Stimulated activated naive CD8-positive, alpha-beta T cell treated with anti-CD3 and anti-CD28 coated beads, Interleukin-15, Interleukin-2, amounts not matched to agents 100 U/mL and 50 U/mL, for 24 hours (primary cell): ENCODE measurements at regions not wholly inside any gene's neighbourhood (a gene's known extent, or its start where the extent isn't known, plus 50 kb on each side); places are given as distances from the start of the nearest gene placed in this dataset.

Experiments used
- ATAC-seq: fragments of 150-1000 bp; cut with Tn5 transposase; one replicate; pipeline ENCODE4 v1.10.0; 2021
- DNase-seq: peaks from one replicate; pipeline ENCODE4 v3.0.0; 2021

DNA sequence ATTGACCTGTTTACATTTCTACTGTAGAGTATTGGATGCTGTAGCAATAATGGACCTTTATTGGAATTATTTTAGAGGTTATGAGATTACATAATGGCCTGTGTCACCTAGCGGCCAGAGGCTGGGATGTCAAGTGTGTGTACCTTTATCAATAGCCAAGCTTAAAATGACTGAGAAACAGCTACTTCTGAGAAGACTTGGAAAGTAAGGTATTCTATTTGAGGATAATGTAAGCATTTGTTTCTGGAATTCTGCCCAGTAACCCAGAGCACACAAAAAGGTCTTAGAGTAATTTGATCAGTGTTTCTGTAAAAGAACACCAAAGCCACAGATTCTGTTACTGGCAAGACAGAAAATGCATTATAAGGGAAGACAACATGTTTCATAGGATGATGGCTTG is 116.8 kb downstream of the MACIR start:
- ATAC-seq: no peak
- DNase-seq: no peak

GRCh38 chr5:103374473-103374963 is 116.0 kb downstream of the MACIR start:
- ATAC-seq (no peak), DNase-seq (no peak)

DNA sequence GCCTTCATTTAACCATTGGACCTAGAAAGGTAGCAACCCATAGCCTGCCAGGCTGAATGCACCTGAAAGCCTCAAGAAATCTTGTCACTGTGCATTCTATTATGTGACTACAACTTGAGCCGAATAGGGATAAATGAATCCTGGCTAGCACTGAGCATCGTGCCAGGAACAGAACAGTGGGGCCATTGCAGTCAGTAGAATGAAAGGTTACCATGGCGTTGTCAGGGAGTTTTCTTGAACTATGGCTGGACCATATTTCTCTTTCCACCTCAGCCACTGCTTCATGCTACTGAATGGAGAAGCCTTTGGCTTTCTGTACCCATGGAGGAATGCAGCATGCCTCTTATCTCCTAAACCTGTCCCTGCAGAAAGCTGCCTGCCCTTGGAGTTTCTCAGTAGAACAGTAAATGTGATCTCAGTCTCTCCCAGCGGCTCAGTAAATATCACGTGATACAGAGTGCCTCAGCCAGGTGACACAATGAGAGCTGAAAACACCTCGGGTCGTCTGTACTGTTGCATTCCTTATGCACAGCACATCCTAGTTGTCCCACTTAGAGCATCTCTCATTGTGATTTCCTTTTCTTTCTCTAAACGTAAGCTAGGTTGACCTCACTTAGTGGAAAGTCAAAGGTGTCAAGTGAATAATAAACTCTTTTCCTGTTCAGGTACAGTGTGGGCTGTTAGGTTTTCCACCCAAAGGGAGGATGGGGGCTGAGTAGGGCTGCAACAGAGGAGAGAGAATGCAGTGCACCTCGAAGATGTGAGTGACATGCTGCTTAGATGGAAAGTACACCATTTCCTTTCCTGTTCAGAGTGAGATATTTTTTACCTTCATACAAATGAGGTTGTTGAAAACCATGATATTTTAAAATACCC is 115.3 kb downstream of the MACIR start:
- DNase-seq (no peak), ATAC-seq (no peak)

- no peak for DNase-seq
- no peak for ATAC-seq
These were observed 112.6 kb downstream of the MACIR start for GRCh38 chr5:103371046-103371607.

DNA sequence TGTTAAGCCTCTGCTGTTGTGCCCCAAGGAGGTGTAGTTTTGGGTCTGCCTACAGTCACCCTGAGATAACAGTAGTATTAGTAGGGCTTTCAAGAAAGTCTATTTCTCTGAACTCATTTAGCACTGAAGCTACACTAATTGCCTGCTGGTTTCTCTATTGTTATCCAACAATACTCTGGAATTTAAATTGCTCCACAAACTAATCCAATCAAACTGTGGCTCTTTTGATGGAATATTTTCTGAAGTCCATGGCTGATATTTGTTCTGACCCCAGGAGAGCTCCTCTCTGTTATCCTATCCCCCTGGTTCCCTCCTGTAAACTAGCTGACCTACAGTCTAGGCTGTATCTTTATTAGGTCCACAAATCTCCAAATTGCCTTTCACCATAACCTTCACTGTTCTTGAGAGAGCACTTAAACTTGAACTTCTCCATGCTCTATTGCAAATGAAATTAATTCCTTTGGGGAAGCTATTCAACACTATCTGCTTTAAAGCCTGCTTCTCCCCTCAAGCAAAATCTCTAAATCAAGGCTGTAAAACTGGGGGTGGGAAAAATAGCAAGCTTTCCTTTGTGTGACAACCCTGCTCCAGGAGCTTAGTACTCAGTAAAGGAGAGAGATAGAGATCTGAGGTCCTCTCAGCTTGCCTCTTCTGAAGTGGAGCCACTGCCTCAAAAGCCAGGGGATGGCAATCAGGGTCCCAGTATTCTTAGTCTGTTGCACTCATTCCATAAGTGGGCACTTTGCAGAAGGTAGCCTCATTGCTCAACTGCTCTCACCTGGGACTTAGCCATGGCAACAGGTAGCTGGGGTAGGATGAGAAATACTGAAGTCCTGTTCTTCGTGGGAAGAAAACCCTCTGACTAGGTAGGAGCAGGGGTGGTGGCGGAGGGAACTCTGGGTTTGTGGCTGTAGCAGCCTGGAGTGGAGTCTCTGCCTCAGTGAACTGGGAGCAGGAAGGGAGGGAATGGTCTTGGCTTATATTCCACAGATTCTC is 110.9 kb downstream of the MACIR start:
- DNase-seq (no peak), ATAC-seq (no peak)

GRCh38 chr5:103367702-103368101 is 109.1 kb downstream of the MACIR start:
- ATAC-seq: no peak
- no peak for DNase-seq

GRCh38 chr5:103366918-103367549 is 108.5 kb downstream of the MACIR start:
- ATAC-seq: no peak
- no peak for DNase-seq

DNA sequence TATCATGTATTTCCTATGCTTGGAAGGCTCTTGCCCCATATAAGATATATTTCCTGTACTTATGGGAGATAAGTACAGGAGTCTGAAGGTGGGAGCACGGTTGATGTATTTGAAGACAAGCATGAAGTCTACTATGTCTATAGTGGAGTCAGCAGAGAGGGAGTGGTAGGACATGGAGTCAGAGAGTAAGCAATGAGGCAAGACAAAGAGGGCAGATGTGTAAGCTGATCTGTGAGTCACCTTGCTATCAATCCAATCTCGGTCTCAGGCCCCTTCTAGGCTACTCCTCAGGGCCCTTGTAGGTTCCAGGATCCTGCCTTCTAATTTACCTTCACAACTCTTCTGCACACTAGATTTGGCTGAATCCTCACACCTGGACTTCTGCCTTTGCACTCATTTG is 105.5 kb downstream of the MACIR start:
- no peak for DNase-seq
- no peak for ATAC-seq

GRCh38 chr5:103362211-103362610 is 103.6 kb downstream of the MACIR start:
- ATAC-seq: no peak
- no peak for DNase-seq

GRCh38 chr5:103360475-103360874 is 101.9 kb downstream of the MACIR start:
- DNase-seq (no peak), ATAC-seq (no peak)

- no peak for ATAC-seq
- DNase-seq: no peak
These were observed 99.9 kb downstream of the MACIR start for GRCh38 chr5:103358305-103358995.

GRCh38 chr5:103357636-103358035 is 99.1 kb downstream of the MACIR start:
- ATAC-seq: no peak
- no peak for DNase-seq

DNA sequence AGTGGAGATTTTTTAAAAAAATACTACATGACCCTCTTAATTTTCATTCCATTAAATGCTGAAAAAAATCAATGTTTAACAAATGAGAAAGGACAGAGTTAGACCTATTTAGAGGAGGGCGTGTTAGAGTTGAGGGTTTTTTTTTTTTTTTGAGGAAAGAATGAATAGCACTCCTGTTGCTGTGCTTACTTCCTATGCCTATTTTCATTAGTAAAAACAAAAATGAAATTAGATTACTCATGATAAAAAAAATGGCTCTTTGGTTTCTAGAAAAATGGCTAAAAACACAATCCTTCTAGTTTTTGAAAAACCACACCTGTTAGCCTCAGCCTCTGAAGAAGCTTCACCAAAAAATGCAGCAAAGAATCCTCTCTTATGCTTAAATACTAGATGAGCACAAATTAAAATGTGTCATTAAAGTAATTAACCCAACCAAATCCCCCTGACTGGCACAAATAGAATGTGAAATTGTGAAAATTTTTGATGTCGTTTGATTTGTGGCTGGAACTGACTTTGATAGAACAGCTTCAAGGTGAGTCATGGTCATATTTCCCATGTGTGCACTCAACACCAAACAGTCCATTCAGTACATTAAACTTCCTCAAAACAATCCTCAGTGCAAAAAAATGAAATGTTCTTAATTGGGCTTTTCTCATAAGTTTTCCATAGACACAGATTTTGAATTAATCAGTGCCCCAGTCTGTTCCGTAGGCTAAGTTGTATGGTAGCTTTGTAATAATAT is 98.0 kb downstream of the MACIR start:
- peak; percentile 75 for ATAC-seq
- DNase-seq: no peak

- ATAC-seq (no peak), DNase-seq (no peak)
These were observed 97.0 kb downstream of the MACIR start for GRCh38 chr5:103355579-103355978.

DNA sequence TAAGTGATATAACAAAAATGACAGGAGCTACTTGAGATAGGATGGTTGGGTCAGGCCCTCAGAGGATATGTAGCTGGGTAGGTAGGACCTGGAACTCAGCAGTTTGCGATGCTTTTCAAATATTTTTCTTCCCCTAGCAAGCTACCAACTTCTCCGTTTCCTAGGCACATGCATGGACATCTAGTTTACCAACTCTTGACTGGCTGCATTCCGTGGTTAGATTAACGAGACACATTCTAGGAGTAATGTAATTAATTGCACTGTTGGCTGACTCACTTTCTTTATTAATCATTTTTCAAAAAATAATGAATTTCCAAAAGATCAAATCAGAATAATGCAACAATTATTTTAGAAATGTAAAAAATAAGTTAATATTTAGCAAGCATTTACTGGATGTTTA is 95.9 kb downstream of the MACIR start:
- ATAC-seq (no peak), DNase-seq (no peak)

DNA sequence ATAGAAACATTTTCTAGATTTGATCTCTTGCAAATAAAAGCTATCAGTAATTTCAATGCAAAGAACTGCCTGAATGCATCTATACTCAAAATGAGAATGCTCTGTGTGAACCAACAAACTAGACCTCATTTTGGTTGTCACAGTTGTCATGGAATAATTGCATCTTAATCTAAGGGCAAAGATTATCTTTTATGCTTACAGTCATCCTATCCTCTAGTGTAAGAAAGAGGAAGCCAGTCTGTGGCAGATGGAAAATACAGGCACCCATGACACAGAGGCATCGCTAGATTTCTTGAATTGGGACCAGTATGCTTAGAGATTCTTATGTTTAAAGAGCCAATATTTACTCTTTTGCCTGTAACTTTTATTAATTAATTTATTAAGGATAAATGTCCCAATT is 95.0 kb downstream of the MACIR start:
- DNase-seq (no peak), ATAC-seq (no peak)

DNA sequence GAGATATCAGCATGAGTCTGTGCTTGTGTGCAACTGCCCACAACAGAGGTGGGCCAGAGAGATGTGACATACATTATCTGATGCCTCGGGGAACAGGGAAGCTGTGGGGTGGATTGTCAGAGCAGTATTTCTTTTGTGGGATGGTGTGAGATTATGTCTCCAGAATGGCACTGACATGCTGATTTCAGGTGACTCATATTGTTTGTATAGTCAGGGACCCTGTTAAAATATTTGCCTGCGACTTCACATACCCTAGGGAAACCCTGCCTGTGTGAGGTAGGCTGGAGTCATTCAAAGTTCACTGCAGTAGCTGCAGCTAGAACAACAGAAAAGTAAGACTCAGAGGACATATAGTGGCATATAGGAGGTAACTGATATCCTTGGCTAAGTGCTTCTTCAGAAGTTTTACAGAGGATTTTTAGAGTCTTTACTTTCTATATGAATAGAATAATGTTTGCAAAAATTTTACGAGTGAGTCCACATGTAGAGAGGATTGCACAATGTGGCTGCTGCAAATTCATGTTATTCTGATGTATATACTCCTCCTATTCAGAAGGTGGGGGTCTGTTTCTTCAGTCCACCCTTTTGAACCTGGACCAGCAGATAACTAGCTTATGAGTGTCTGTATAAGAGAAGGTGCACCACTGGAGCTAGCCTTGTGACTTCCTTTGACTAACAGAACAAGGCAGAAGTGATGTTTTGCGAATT is 89.3 kb downstream of the MACIR start:
- no peak for DNase-seq
- ATAC-seq: no peak

GRCh38 chr5:103346162-103346748 is 87.7 kb downstream of the MACIR start:
- no peak for DNase-seq
- no peak for ATAC-seq

DNA sequence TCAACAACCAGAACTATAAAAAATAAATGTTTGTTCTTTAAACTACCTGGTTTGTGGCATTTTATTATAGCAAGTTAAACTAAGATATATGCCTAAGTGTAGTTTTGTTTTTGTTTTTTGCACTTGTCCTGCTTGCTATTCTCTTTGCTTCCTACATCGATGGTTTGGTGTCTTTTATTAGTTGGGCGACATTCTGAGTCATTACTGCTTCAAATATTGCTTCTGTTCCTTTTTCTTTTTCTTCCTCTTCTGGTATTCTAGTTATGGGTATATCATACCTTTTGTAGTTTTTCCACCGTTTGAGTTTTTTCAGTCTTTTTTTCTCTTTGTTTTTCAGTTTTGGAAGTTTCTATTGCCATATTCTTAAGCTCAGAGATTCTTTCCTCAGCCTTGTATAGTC is 86.9 kb downstream of the MACIR start:
- DNase-seq (no peak), ATAC-seq (no peak)
